ENCODE measurements at regions not wholly inside any gene's neighbourhood (a gene's known extent, or its start where the extent isn't known, plus 50 kb on each side); places are given as distances from the start of the nearest gene placed in this dataset.

GRCh38 chr7:68967598-68967997 lies 630.7 kb upstream of the AUTS2 start:
- H3K4me3 ChIP-seq = no peak overlapping the region
- H3K27ac ChIP-seq = no peak overlapping the region
- in situ Hi-C loops (cut with MboI; ENCODE audit: low sequenced_read_pairs in 4 of 4) (no loop called here), intact Hi-C loops (cut with DNase I; ENCODE audit: low total_unique reads) (no loop called here)
- TF ChIP-seq POLR2A (IDR thresholded peaks at IDR 0.05) (no peak), CTCF (IDR thresholded peaks at IDR 0.05 in 4 of 5, conservative IDR thresholded peaks at IDR 0.05 in 1 of 5) (no peak)
- H3K36me3 ChIP-seq = no peaks in the 10 kb centered on the region
- no peaks in the 10 kb centered on the region for H3K9me3 ChIP-seq
- no peaks in the 10 kb centered on the region for H3K27me3 ChIP-seq
- DNase-seq = no peak
- no peaks in the 10 kb centered on the region for H3K4me1 ChIP-seq
- ATAC-seq = no peak

- no peaks in the 10 kb centered on the region for H3K9me3 ChIP-seq
- no peaks in the 10 kb centered on the region for H3K4me1 ChIP-seq
- intact Hi-C loops (cut with DNase I; ENCODE audit: low total_unique reads) (no loop called here), in situ Hi-C loops (cut with MboI; ENCODE audit: low sequenced_read_pairs in 4 of 4) (no loop called here)
- H3K4me3 ChIP-seq = no peak overlapping the region
- TF ChIP-seq POLR2A (IDR thresholded peaks at IDR 0.05) = no peak
- TF ChIP-seq CTCF (IDR thresholded peaks at IDR 0.05 in 4 of 5, conservative IDR thresholded peaks at IDR 0.05 in 1 of 5) = no peak
- H3K36me3 ChIP-seq = no peaks in the 10 kb centered on the region
- H3K27me3 ChIP-seq = no peaks in the 10 kb centered on the region
- no peak for DNase-seq
- no peak for ATAC-seq
- H3K27ac ChIP-seq = no peak overlapping the region
Observed at GRCh38 chr7:68969571-68969970, 628.7 kb upstream of the AUTS2 start.

GRCh38 chr7:68971634-68972340 lies 626.5 kb upstream of the AUTS2 start:
- Histone ChIP-seq H3K4me3 (no peak overlapping the region), H3K36me3 (no peaks in the 10 kb centered on the region), H3K4me1 (no peaks in the 10 kb centered on the region), H3K27me3 (no peaks in the 10 kb centered on the region), H3K9me3 (no peaks in the 10 kb centered on the region), H3K27ac (no peak overlapping the region)
- in situ Hi-C loops (cut with MboI; ENCODE audit: low sequenced_read_pairs in 4 of 4) = no loop called here
- TF ChIP-seq CTCF (IDR thresholded peaks at IDR 0.05 in 4 of 5, conservative IDR thresholded peaks at IDR 0.05 in 1 of 5) (no peak), POLR2A (IDR thresholded peaks at IDR 0.05) (no peak)
- no peak for ATAC-seq
- DNase-seq = no peak
- intact Hi-C loops (cut with DNase I; ENCODE audit: low total_unique reads) = no loop called here

GRCh38 chr7:68977385-68978055 lies 620.8 kb upstream of the AUTS2 start:
- TF ChIP-seq CTCF (IDR thresholded peaks at IDR 0.05 in 4 of 5, conservative IDR thresholded peaks at IDR 0.05 in 1 of 5) = no peak
- no peak for TF ChIP-seq POLR2A (IDR thresholded peaks at IDR 0.05)

More at GRCh38 chr7:68977385-68978055, 620.8 kb upstream of the AUTS2 start:
- no peaks in the 10 kb centered on the region for H3K27me3 ChIP-seq
- H3K27ac ChIP-seq = no peak overlapping the region
- H3K4me1 ChIP-seq = peaks cover 0 to 3% of the 10 kb centered on the region in 2 donors
- ATAC-seq (peak; percentile 62 to 80), DNase-seq (peak; percentile 10 to 39)
- H3K9me3 ChIP-seq = no peaks in the 10 kb centered on the region
- no peak overlapping the region for H3K4me3 ChIP-seq
- intact Hi-C loops (cut with DNase I; ENCODE audit: low total_unique reads) (no loop called here), in situ Hi-C loops (cut with MboI; ENCODE audit: low sequenced_read_pairs in 4 of 4) (no loop called here)
- no peaks in the 10 kb centered on the region for H3K36me3 ChIP-seq

Measured in gastrocnemius medialis (tissue), 4 donors.